GM19351 (cell line): ENCODE measurements at regions not wholly inside any gene's neighbourhood (a gene's known extent, or its start where the extent isn't known, plus 50 kb on each side); places are given as distances from the start of the nearest gene placed in this dataset.

Source experiments
- ATAC-seq: cut with Tn5 transposase; IDR thresholded peaks from one replicate; pipeline ENCODE4 v1.9.1; 2021; ENCODE audit warnings: mild to moderate bottlenecking, moderate library complexity; ENCODE audit not compliant: unreplicated experiment

GRCh38 chr6:33869826-33870423 lies 66.1 kb upstream of the MLN start:
- no peak for ATAC-seq

GRCh38 chr6:33869121-33869520 lies 65.3 kb upstream of the MLN start:
- ATAC-seq, result no peak

GRCh38 chr6:33868141-33868540 lies 64.3 kb upstream of the MLN start:
- ATAC-seq, result no peak

GRCh38 chr6:33865478-33866077 lies 61.8 kb upstream of the MLN start:
- no peak for ATAC-seq

GRCh38 chr6:33863723-33864440 lies 60.1 kb upstream of the MLN start:
- no peak for ATAC-seq

- ATAC-seq, result no peak
Observed at GRCh38 chr6:33863084-33863483, 59.3 kb upstream of the MLN start.

- no peak for ATAC-seq
Observed at GRCh38 chr6:33862536-33862935, 58.7 kb upstream of the MLN start.

GRCh38 chr6:33861722-33862121 lies 57.9 kb upstream of the MLN start:
- ATAC-seq, result no peak

GRCh38 chr6:33860706-33861474 lies 57.1 kb upstream of the MLN start:
- ATAC-seq, result no peak

- ATAC-seq, result no peak
Observed at GRCh38 chr6:33860006-33860405, 56.2 kb upstream of the MLN start.

- no peak for ATAC-seq
Observed at GRCh38 chr6:33858804-33859505, 55.2 kb upstream of the MLN start.

GRCh38 chr6:33857932-33858475 lies 54.2 kb upstream of the MLN start:
- ATAC-seq, result no peak

GRCh38 chr6:33857093-33857931 lies 53.5 kb upstream of the MLN start:
- no peak for ATAC-seq

- ATAC-seq, result no peak
Observed at GRCh38 chr6:33856655-33857054, 52.9 kb upstream of the MLN start.

- no peak for ATAC-seq
Observed at GRCh38 chr6:33856031-33856590, 52.3 kb upstream of the MLN start.

- ATAC-seq, result no peak
Observed at GRCh38 chr6:33854572-33855030, 50.8 kb upstream of the MLN start.

GRCh38 chr6:33853736-33854135 lies 49.9 kb upstream of the MLN start:
- ATAC-seq, result no peak
